ENCODE measurements at regions not wholly inside any gene's neighbourhood (a gene's known extent, or its start where the extent isn't known, plus 50 kb on each side); places are given as distances from the start of the nearest gene placed in this dataset.

DNA sequence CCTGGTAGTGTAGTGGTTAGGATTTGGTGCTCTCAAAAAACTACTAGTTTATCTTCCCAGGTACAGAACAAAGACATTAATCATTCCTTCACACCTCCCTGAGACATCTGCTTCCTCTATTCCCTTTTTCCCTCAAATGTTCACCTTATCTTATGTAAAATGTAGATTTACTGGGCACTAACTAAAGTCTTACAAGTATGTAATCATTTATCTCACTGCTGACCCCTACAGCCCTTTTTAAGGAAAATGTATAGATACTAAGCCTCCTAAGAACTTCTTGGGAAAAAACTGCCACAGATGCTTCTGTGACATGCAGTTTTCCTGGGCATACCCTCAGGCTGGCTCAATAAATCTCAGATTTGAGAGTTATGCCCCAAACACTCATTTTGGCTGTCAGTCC is 50.8 kb upstream of the NEK7 start:
- TF ChIP-seq POLR2A (IDR thresholded peaks at IDR 0.05; ENCODE audit: low read depth, low read length): no peak
- no peak for FAIRE-seq

More for the DNA sequence above, 50.8 kb upstream of the NEK7 start:
- DNase-seq (ENCODE audit: insufficient read length, low spot score): no peak
